ENCODE measurements at regions not wholly inside any gene's neighbourhood (a gene's known extent, or its start where the extent isn't known, plus 50 kb on each side); places are given as distances from the start of the nearest gene placed in this dataset.

- Histone ChIP-seq H3K9me3 (ENCODE audit: control insufficient read depth in 1 of 2, insufficient read depth in 1 of 2, low read depth in 1 of 2, low read length in 2 of 2) (no peaks in the 10 kb centered on the region), H2AFZ (ENCODE audit: low read depth, low read length, poor library complexity, severe bottlenecking) (no peak overlapping the region), H3K9me2 (ENCODE audit: insufficient read depth) (no peaks in the 10 kb centered on the region), H4K20me1 (ENCODE audit: insufficient read depth) (no peaks in the 10 kb centered on the region), H3K9ac (ENCODE audit: low read length) (no peak overlapping the region), H3K4me1 (ENCODE audit: control insufficient read depth in 1 of 2, insufficient read depth in 2 of 2, low read length in 2 of 2) (no peaks in the 10 kb centered on the region), H3K4me3 (replicated peaks in 1 of 2; ENCODE audit: low read depth in 1 of 2, low read length in 2 of 2) (no peak overlapping the region), H3K79me2 (ENCODE audit: insufficient read depth, low read length) (no peaks in the 10 kb centered on the region), H3K36me3 (ENCODE audit: control insufficient read depth in 1 of 2, insufficient read depth in 2 of 2, low read length in 2 of 2) (no peaks in the 10 kb centered on the region), H3K27ac (ENCODE audit: low read depth, low read length) (no peak overlapping the region), H3K4me2 (ENCODE audit: low read length) (no peak overlapping the region), H3K27me3 (ENCODE audit: insufficient read depth, low read length) (no peaks in the 10 kb centered on the region)
- TF ChIP-seq MAX (IDR thresholded peaks at IDR 0.05) (no peak), SIN3A (IDR thresholded peaks at IDR 0.05; ENCODE audit: low read depth) (no peak), CEBPB (IDR thresholded peaks at IDR 0.05; ENCODE audit: low read depth) (no peak), TCF7L2 (IDR thresholded peaks at IDR 0.05; ENCODE audit: borderline replicate concordance, extremely low read depth, insufficient read depth, insufficient read length) (no peak), RAD21 (IDR thresholded peaks at IDR 0.05; ENCODE audit: low read depth) (no peak), POLR2AphosphoS5 (IDR thresholded peaks at IDR 0.05; ENCODE audit: low read depth, low read length) (no peak), EZH2phosphoT487 (IDR thresholded peaks at IDR 0.05; ENCODE audit: borderline replicate concordance) (no peak), SRF (IDR thresholded peaks at IDR 0.05; ENCODE audit: low read depth) (no peak), ATF3 (IDR thresholded peaks at IDR 0.05) (no peak), ZFX (IDR thresholded peaks at IDR 0.05) (no peak), EZH2 (IDR thresholded peaks at IDR 0.05) (no peak), POLR2A (IDR thresholded peaks at IDR 0.05; ENCODE audit: borderline replicate concordance, extremely low read depth, insufficient read depth, insufficient read length) (no peak), ELF1 (IDR thresholded peaks at IDR 0.05; ENCODE audit: borderline replicate concordance, low read depth) (no peak), SP1 (IDR thresholded peaks at IDR 0.05; ENCODE audit: low read depth) (no peak), EGR1 (IDR thresholded peaks at IDR 0.05; ENCODE audit: low read depth) (no peak), JUND (IDR thresholded peaks at IDR 0.05) (no peak)
- TF ChIP-seq, protein P1, sequence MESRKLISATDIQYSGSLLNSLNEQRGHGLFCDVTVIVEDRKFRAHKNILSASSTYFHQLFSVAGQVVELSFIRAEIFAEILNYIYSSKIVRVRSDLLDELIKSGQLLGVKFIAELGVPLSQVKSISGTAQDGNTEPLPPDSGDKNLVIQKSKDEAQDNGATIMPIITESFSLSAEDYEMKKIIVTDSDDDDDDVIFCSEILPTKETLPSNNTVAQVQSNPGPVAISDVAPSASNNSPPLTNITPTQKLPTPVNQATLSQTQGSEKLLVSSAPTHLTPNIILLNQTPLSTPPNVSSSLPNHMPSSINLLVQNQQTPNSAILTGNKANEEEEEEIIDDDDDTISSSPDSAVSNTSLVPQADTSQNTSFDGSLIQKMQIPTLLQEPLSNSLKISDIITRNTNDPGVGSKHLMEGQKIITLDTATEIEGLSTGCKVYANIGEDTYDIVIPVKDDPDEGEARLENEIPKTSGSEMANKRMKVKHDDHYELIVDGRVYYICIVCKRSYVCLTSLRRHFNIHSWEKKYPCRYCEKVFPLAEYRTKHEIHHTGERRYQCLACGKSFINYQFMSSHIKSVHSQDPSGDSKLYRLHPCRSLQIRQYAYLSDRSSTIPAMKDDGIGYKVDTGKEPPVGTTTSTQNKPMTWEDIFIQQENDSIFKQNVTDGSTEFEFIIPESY (IDR thresholded peaks at IDR 0.05; ENCODE audit: extremely low read depth, insufficient replicate concordance, low read length) = no peak
- TF ChIP-seq, protein P2, sequence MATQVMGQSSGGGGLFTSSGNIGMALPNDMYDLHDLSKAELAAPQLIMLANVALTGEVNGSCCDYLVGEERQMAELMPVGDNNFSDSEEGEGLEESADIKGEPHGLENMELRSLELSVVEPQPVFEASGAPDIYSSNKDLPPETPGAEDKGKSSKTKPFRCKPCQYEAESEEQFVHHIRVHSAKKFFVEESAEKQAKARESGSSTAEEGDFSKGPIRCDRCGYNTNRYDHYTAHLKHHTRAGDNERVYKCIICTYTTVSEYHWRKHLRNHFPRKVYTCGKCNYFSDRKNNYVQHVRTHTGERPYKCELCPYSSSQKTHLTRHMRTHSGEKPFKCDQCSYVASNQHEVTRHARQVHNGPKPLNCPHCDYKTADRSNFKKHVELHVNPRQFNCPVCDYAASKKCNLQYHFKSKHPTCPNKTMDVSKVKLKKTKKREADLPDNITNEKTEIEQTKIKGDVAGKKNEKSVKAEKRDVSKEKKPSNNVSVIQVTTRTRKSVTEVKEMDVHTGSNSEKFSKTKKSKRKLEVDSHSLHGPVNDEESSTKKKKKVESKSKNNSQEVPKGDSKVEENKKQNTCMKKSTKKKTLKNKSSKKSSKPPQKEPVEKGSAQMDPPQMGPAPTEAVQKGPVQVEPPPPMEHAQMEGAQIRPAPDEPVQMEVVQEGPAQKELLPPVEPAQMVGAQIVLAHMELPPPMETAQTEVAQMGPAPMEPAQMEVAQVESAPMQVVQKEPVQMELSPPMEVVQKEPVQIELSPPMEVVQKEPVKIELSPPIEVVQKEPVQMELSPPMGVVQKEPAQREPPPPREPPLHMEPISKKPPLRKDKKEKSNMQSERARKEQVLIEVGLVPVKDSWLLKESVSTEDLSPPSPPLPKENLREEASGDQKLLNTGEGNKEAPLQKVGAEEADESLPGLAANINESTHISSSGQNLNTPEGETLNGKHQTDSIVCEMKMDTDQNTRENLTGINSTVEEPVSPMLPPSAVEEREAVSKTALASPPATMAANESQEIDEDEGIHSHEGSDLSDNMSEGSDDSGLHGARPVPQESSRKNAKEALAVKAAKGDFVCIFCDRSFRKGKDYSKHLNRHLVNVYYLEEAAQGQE (IDR thresholded peaks at IDR 0.05; ENCODE audit: low read depth) = no peak
- BruUV-seq (replicated peaks) = no TSS peak
- DNase-seq (ENCODE audit: low read depth, low spot score) (no peak), ATAC-seq (no peak)
- CTCF ChIA-PET = no interaction called here
- POLR2A ChIA-PET = no interaction called here
- RAD21 ChIA-PET (ENCODE audit: low non-redundant PET in 1 of 2, low total read pairs in 2 of 2, uncharacterized antibody in 2 of 2, unreplicated experiment in 2 of 2) = no interaction called here
- intact Hi-C loops (cut with micrococcal nuclease) = no loop called here
Observed at GRCh38 chr17:14407541-14407940, 106.7 kb downstream of the HS3ST3B1 start.
